ENCODE measurements at regions not wholly inside any gene's neighbourhood (a gene's known extent, or its start where the extent isn't known, plus 50 kb on each side); places are given as distances from the start of the nearest gene placed in this dataset.
"Not testable (repeated sequence)": the region's sequence is repeated elsewhere in the genome, so short reads cannot be mapped to it uniquely, and the experiment has no call there.

DNA sequence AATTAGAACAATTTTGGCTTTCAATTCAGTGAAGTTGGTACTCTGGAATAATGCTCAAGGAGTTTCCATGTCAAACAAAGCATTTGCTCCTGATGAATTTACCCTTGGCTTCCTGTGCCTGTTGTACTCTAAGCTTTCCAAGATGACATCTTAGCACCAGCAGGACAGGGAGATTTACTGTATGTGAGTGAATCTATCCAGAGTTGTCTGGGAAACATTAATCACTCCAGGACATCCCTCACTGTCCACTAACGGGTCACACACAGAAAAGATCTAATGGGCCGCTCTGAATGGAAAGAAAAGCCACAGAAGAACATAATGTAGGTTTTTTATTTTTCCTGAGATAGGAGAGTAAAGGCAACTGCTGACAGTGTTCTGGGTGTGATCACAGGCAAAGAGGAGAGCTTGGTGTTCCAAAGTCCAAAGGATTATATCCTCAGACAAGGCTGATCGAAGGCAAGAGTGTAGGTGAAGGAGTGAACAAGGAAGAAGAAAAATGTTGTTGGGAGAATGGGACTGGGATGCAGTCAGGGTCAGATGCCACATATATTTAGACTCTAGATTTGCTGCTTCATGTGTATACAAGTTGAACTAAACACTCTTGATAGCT, 167.7 kb upstream of the RPS23 start:
- Histone ChIP-seq H3K9ac (ENCODE audit: low read depth in 1 of 2, low read length in 2 of 2) (no peak overlapping the region), H3K27ac (ENCODE audit: low read depth in 2 of 2, low read length in 2 of 2) (no peak overlapping the region), H3K27me3 (ENCODE audit: control insufficient read depth in 2 of 2, insufficient read depth in 2 of 2, low read length in 2 of 2) (no peaks in the 10 kb centered on the region), H3K36me3 (ENCODE audit: control insufficient read depth in 2 of 2, insufficient read depth in 2 of 2, low read length in 2 of 2) (no peaks in the 10 kb centered on the region), H3K9me3 (ENCODE audit: control insufficient read depth in 2 of 2, low read length in 2 of 2) (no peaks in the 10 kb centered on the region), H3K4me3 (ENCODE audit: low read length in 2 of 2) (no peak overlapping the region), H3K4me1 (ENCODE audit: control insufficient read depth in 2 of 2, insufficient read depth in 2 of 2, low read length in 2 of 2) (no peaks in the 10 kb centered on the region)

DNA sequence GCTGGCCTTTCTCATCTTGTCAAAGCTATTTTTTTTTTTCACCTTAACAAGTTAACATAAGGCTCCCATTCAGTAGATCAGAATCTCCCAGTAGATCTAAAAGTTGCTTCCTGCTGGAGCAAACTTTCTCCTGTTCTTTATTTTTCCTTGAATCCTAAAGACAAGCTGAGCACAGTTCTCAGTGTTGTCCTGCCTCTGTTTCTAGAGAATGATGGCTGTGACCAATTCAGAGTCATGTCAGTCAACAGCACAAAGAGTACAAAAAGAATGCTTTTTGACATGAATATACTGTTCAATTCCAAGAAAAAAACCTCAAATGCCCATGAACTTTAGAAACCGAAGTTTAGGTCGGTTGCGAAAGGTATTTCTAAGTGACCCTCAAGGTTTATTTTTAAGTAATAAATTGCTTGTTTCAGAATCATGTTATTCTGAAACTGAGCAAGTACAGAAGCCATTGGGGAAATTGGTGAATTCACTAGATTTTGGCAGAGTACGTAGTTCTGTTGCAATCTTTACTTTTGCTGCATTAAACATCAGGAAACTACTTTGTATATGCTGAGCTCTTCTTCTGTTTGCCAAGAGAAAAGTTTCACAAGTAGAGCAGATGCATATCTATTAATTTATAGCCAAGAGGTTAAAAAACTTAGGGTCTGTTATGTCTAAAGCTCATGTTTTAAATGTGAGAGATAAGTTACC, 161.7 kb upstream of the RPS23 start:
- H3K4me1 ChIP-seq (ENCODE audit: control insufficient read depth in 2 of 2, insufficient read depth in 2 of 2, low read length in 2 of 2): no peaks in the 10 kb centered on the region
- H3K27ac ChIP-seq (ENCODE audit: low read depth in 2 of 2, low read length in 2 of 2): no peak overlapping the region
- H3K36me3 ChIP-seq (ENCODE audit: control insufficient read depth in 2 of 2, insufficient read depth in 2 of 2, low read length in 2 of 2): no peaks in the 10 kb centered on the region
- no peak overlapping the region for H3K9ac ChIP-seq (ENCODE audit: low read depth in 1 of 2, low read length in 2 of 2)
- no peak overlapping the region for H3K4me3 ChIP-seq (ENCODE audit: low read length in 2 of 2)
- H3K27me3 ChIP-seq (ENCODE audit: control insufficient read depth in 2 of 2, insufficient read depth in 2 of 2, low read length in 2 of 2): no peaks in the 10 kb centered on the region
- H3K9me3 ChIP-seq (ENCODE audit: control insufficient read depth in 2 of 2, low read length in 2 of 2): no peaks in the 10 kb centered on the region

- not testable (repeated sequence) for H3K9ac ChIP-seq (ENCODE audit: low read depth in 1 of 2, low read length in 2 of 2); H3K9me3 ChIP-seq (ENCODE audit: control insufficient read depth in 2 of 2, low read length in 2 of 2); H3K4me1 ChIP-seq (ENCODE audit: control insufficient read depth in 2 of 2, insufficient read depth in 2 of 2, low read length in 2 of 2); H3K27ac ChIP-seq (ENCODE audit: low read depth in 2 of 2, low read length in 2 of 2); H3K4me3 ChIP-seq (ENCODE audit: low read length in 2 of 2); H3K36me3 ChIP-seq (ENCODE audit: control insufficient read depth in 2 of 2, insufficient read depth in 2 of 2, low read length in 2 of 2); H3K27me3 ChIP-seq (ENCODE audit: control insufficient read depth in 2 of 2, insufficient read depth in 2 of 2, low read length in 2 of 2)
Observed at GRCh38 chr5:82437565-82437964, 159.4 kb upstream of the RPS23 start.

GRCh38 chr5:82436291-82436690, 158.1 kb upstream of the RPS23 start:
- Histone ChIP-seq H3K27me3 (ENCODE audit: control insufficient read depth in 2 of 2, insufficient read depth in 2 of 2, low read length in 2 of 2) (no peaks in the 10 kb centered on the region), H3K4me3 (ENCODE audit: low read length in 2 of 2) (no peak overlapping the region)

GRCh38 chr5:82434696-82435660, 156.8 kb upstream of the RPS23 start:
- H3K9me3 ChIP-seq (ENCODE audit: control insufficient read depth in 2 of 2, low read length in 2 of 2); H3K36me3 ChIP-seq (ENCODE audit: control insufficient read depth in 2 of 2, insufficient read depth in 2 of 2, low read length in 2 of 2); H3K9ac ChIP-seq (ENCODE audit: low read depth in 1 of 2, low read length in 2 of 2); H3K27me3 ChIP-seq (ENCODE audit: control insufficient read depth in 2 of 2, insufficient read depth in 2 of 2, low read length in 2 of 2); H3K4me1 ChIP-seq (ENCODE audit: control insufficient read depth in 2 of 2, insufficient read depth in 2 of 2, low read length in 2 of 2); H3K4me3 ChIP-seq (ENCODE audit: low read length in 2 of 2); H3K27ac ChIP-seq (ENCODE audit: low read depth in 2 of 2, low read length in 2 of 2): not testable (repeated sequence)

More at GRCh38 chr5:82436291-82436690, 158.1 kb upstream of the RPS23 start:
- no peak overlapping the region for H3K9ac ChIP-seq (ENCODE audit: low read depth in 1 of 2, low read length in 2 of 2)
- no peak overlapping the region for H3K27ac ChIP-seq (ENCODE audit: low read depth in 2 of 2, low read length in 2 of 2)
- H3K9me3 ChIP-seq (ENCODE audit: control insufficient read depth in 2 of 2, low read length in 2 of 2): no peaks in the 10 kb centered on the region
- H3K36me3 ChIP-seq (ENCODE audit: control insufficient read depth in 2 of 2, insufficient read depth in 2 of 2, low read length in 2 of 2): no peaks in the 10 kb centered on the region
- H3K4me1 ChIP-seq (ENCODE audit: control insufficient read depth in 2 of 2, insufficient read depth in 2 of 2, low read length in 2 of 2): no peaks in the 10 kb centered on the region

DNA sequence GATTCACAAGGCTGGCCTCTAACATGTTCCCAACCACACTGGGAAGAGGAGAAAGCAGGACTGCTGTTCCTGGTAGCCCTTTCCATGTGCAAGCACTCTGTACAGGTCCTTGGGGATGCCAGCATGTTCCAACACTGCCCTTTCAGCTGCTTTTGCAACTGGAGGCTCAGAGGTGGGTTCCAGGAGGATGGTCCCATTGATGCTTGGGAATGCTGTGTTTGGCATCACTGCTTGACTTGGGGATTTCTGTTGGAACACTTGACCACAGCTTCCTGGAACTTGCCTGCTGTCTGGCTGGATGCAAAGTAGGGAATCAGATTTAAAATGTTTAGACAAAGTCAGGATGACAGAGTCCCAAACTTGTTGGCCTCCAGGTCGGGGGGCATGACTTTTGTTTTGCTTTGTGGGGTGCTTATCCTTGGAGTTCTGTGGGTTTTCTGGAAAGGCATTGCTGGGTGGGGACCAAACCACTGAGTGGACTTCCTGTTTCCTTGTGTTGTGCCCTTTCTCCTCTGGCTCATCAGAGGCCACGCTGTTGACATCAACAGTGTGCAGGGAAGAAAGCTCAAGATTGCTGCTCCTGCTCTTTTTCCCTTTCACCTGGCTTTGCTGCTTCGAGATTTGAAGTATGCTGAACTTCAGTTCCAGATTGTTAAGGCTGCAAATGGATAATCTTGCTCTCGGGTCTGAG, 148.5 kb upstream of the RPS23 start:
- H3K9ac ChIP-seq (ENCODE audit: low read depth in 1 of 2, low read length in 2 of 2): no peak overlapping the region
- no peaks in the 10 kb centered on the region for H3K4me1 ChIP-seq (ENCODE audit: control insufficient read depth in 2 of 2, insufficient read depth in 2 of 2, low read length in 2 of 2)
- H3K27ac ChIP-seq (ENCODE audit: low read depth in 2 of 2, low read length in 2 of 2): no peak overlapping the region
- no peaks in the 10 kb centered on the region for H3K36me3 ChIP-seq (ENCODE audit: control insufficient read depth in 2 of 2, insufficient read depth in 2 of 2, low read length in 2 of 2)
- H3K27me3 ChIP-seq (ENCODE audit: control insufficient read depth in 2 of 2, insufficient read depth in 2 of 2, low read length in 2 of 2): no peaks in the 10 kb centered on the region
- H3K9me3 ChIP-seq (ENCODE audit: control insufficient read depth in 2 of 2, low read length in 2 of 2): no peaks in the 10 kb centered on the region
- no peak overlapping the region for H3K4me3 ChIP-seq (ENCODE audit: low read length in 2 of 2)

- Histone ChIP-seq H3K9me3 (ENCODE audit: control insufficient read depth in 2 of 2, low read length in 2 of 2) (no peaks in the 10 kb centered on the region), H3K9ac (ENCODE audit: low read depth in 1 of 2, low read length in 2 of 2) (no peak overlapping the region), H3K4me3 (ENCODE audit: low read length in 2 of 2) (no peak overlapping the region), H3K27ac (ENCODE audit: low read depth in 2 of 2, low read length in 2 of 2) (no peak overlapping the region), H3K4me1 (ENCODE audit: control insufficient read depth in 2 of 2, insufficient read depth in 2 of 2, low read length in 2 of 2) (no peaks in the 10 kb centered on the region), H3K27me3 (ENCODE audit: control insufficient read depth in 2 of 2, insufficient read depth in 2 of 2, low read length in 2 of 2) (no peaks in the 10 kb centered on the region), H3K36me3 (ENCODE audit: control insufficient read depth in 2 of 2, insufficient read depth in 2 of 2, low read length in 2 of 2) (no peaks in the 10 kb centered on the region)
Observed at GRCh38 chr5:82425591-82425990, 147.4 kb upstream of the RPS23 start.

DNA sequence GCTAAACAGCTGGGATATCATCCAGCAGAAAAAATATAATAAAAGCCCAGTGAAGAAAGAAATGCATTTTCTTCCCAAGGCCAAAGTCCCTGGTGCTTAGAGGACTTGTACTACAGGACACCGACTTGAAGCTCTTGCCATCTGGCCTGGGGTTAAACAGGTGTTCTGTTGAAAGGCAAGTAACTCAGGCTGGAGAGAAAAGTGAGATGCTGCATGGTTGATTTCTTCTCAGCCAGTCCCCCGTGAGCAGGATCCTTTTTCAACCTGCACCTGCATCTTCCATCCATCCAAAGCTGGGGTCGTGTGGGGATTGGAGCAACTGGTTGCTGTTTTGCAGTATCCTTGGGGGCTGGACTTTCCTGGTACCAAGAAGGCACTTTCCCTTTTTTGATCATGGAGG, 146.1 kb upstream of the RPS23 start:
- Histone ChIP-seq H3K9ac (ENCODE audit: low read depth in 1 of 2, low read length in 2 of 2) (no peak overlapping the region), H3K27me3 (ENCODE audit: control insufficient read depth in 2 of 2, insufficient read depth in 2 of 2, low read length in 2 of 2) (no peaks in the 10 kb centered on the region), H3K4me1 (ENCODE audit: control insufficient read depth in 2 of 2, insufficient read depth in 2 of 2, low read length in 2 of 2) (no peaks in the 10 kb centered on the region), H3K4me3 (ENCODE audit: low read length in 2 of 2) (no peak overlapping the region), H3K36me3 (ENCODE audit: control insufficient read depth in 2 of 2, insufficient read depth in 2 of 2, low read length in 2 of 2) (no peaks in the 10 kb centered on the region), H3K27ac (ENCODE audit: low read depth in 2 of 2, low read length in 2 of 2) (no peak overlapping the region), H3K9me3 (ENCODE audit: control insufficient read depth in 2 of 2, low read length in 2 of 2) (no peaks in the 10 kb centered on the region)

DNA sequence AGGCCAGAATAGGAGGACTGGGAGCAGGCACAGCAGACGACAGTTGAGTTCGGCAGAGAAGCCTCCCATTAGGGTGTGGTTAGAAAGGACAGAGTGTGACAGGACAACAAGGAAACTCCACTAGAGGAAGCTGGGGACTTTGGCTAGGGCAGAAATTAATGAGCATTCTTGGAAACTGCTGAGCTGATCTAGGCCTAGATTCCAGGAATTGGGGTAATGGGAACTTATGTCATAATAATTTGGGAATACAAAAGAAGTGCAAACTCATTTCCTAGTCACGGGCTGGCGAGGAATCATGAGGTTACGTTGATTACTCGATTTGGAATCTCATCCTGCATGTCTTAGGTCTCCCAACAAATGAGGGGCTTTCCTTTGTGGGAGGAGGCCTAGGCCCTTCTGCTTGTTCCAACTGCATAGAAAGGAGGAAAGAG, 144.6 kb upstream of the RPS23 start:
- no peak overlapping the region for H3K4me3 ChIP-seq (ENCODE audit: low read length in 2 of 2)
- no peaks in the 10 kb centered on the region for H3K9me3 ChIP-seq (ENCODE audit: control insufficient read depth in 2 of 2, low read length in 2 of 2)
- H3K9ac ChIP-seq (ENCODE audit: low read depth in 1 of 2, low read length in 2 of 2): no peak overlapping the region
- no peak overlapping the region for H3K27ac ChIP-seq (ENCODE audit: low read depth in 2 of 2, low read length in 2 of 2)
- H3K36me3 ChIP-seq (ENCODE audit: control insufficient read depth in 2 of 2, insufficient read depth in 2 of 2, low read length in 2 of 2): no peaks in the 10 kb centered on the region
- H3K4me1 ChIP-seq (ENCODE audit: control insufficient read depth in 2 of 2, insufficient read depth in 2 of 2, low read length in 2 of 2): no peaks in the 10 kb centered on the region
- no peaks in the 10 kb centered on the region for H3K27me3 ChIP-seq (ENCODE audit: control insufficient read depth in 2 of 2, insufficient read depth in 2 of 2, low read length in 2 of 2)
